SK-N-SH (cell line): ENCODE measurements at regions not wholly inside any gene's neighbourhood (a gene's known extent, or its start where the extent isn't known, plus 50 kb on each side); places are given as distances from the start of the nearest gene placed in this dataset.

Source experiments
- CTCF ChIA-PET: fragments of 300-600, 350-600 bp; formaldehyde crosslinking; extraction: SDS; loops from one replicate; lab custom pipeline; 2021; lab: Yijun Ruan, JAX
- POLR2A ChIA-PET: fragments of 350-600 bp; sonication (Branson Sonifier 250); formaldehyde crosslinking; extraction: SDS; loops from one replicate; lab custom pipeline; 2020; ENCODE audit warnings: antibody characterized with exemption, inconsistent platforms; lab: Yijun Ruan, JAX
- DNase-seq: peaks from one replicate; pipeline ENCODE4 v3.0.0; 2012
- H2AFZ ChIP-seq: fragments of 200-600 bp; sonication (generic); 2 replicates; pipeline ENCODE4 v1.8.1; 2016; ENCODE audit warnings: antibody characterized with exemption, mild to moderate bottlenecking, low read depth
- H3F3A ChIP-seq: fragments of 200-600 bp; sonication (generic); replicated peaks from 2 replicates; pipeline ENCODE3; 2016; ENCODE audit warnings: antibody characterized with exemption, mild to moderate bottlenecking; ENCODE audit not compliant: insufficient read depth
- H3K27ac ChIP-seq, 2 experiments: fragments of 200-500 bp in 1 of 2; fragments of 200-600 bp in 1 of 2; sonication (Bioruptor generic) in 1 of 2; sonication (generic), shearing (Covaris generic) in 1 of 2; 2 replicates each; pipeline versions ENCODE4 v1.5.1 to v1.6.1; 2014 to 2016; ENCODE audit warnings: low read depth in 2 of 2, inconsistent platforms in 1 of 2, low read length in 1 of 2, mild to moderate bottlenecking in 1 of 2, mixed read lengths in 1 of 2
- H3K27me3 ChIP-seq: fragments of 200-600 bp; sonication (generic), shearing (Covaris generic); 2 replicates; pipeline ENCODE4 v1.6.1; 2016; ENCODE audit warnings: mixed run types; ENCODE audit not compliant: insufficient read depth
- H3K36me3 ChIP-seq, 2 experiments: fragments of 200-500 bp in 1 of 2; fragments of 200-600 bp in 1 of 2; sonication (Bioruptor generic) in 1 of 2; sonication (generic) in 1 of 2; replicated peaks in 1 of 2; 2 replicates each; pipeline versions ENCODE3 to v1.5.1; 2014 to 2016; ENCODE audit warnings: low read length in 1 of 2, mild to moderate bottlenecking in 1 of 2; ENCODE audit not compliant: insufficient read depth in 2 of 2, control insufficient read depth in 1 of 2
- H3K4me1 ChIP-seq, 2 experiments: fragments of 200-500 bp in 1 of 2; fragments of 200-600 bp in 1 of 2; sonication (Bioruptor generic) in 1 of 2; sonication (generic), shearing (Covaris generic) in 1 of 2; 2 replicates each; pipeline versions ENCODE4 v1.5.1 to v1.6.1; 2014 to 2016; ENCODE audit warnings: low read depth in 1 of 2, low read length in 1 of 2, mixed run types in 1 of 2; ENCODE audit not compliant: insufficient read depth in 2 of 2, control insufficient read depth in 1 of 2
- H3K4me2 ChIP-seq: fragments of 200-600 bp; sonication (generic), shearing (Covaris generic); 2 replicates; pipeline ENCODE4 v1.6.1; 2017; ENCODE audit warnings: mixed run types
- H3K4me3 ChIP-seq, 2 experiments: fragments of 200-500 bp in 1 of 2; fragments of 200-600 bp in 1 of 2; sonication (Bioruptor generic) in 1 of 2; sonication (generic), shearing (Covaris generic) in 1 of 2; 2 replicates each; pipeline versions ENCODE4 v1.5.1 to v1.8.1; 2014 to 2016; ENCODE audit warnings: low read depth in 2 of 2, inconsistent platforms in 1 of 2, low read length in 1 of 2, mild to moderate bottlenecking in 1 of 2, mixed read lengths in 1 of 2, moderate library complexity in 1 of 2
- H3K79me2 ChIP-seq: fragments of 200-600 bp; sonication (generic); 2 replicates; pipeline ENCODE4 v1.8.1; 2017; ENCODE audit warnings: mild to moderate bottlenecking; ENCODE audit not compliant: insufficient read depth
- H3K9ac ChIP-seq: fragments of 200-600 bp; sonication (generic); 2 replicates; pipeline ENCODE4 v1.6.1; 2017; ENCODE audit warnings: mixed run types
- H3K9me2 ChIP-seq: fragments of 200-600 bp; sonication (generic); 2 replicates; pipeline ENCODE4 v1.6.1; 2017; ENCODE audit warnings: mixed run types
- H3K9me3 ChIP-seq: fragments of 200-600 bp; sonication (generic); 2 replicates; pipeline ENCODE4 v1.6.1; 2017; ENCODE audit warnings: mixed run types, mild to moderate bottlenecking, moderate library complexity
- H4K20me1 ChIP-seq: fragments of 200-600 bp; sonication (generic); 2 replicates; pipeline ENCODE4 v1.6.1; 2017; ENCODE audit warnings: mild to moderate bottlenecking, mixed run types; ENCODE audit not compliant: insufficient read depth
- CHD2 ChIP-seq: fragments of 150-350 bp; IDR thresholded peaks from 2 replicates; pipeline ENCODE4 v1.6.1; 2018; ENCODE audit warnings: low read length; ENCODE audit not compliant: partially characterized antibody
- CTCF ChIP-seq: fragments of 200-600 bp; sonication (generic); IDR thresholded peaks from 2 replicates; pipeline ENCODE4 v1.6.1; 2017; ENCODE audit warnings: antibody characterized with exemption, mild to moderate bottlenecking, moderate library complexity
- ELF1 ChIP-seq: IDR thresholded peaks from 2 replicates; pipeline ENCODE4 v1.4.0; 2012
- EP300 ChIP-seq, 2 experiments: IDR thresholded peaks; 2 replicates each; pipeline versions ENCODE4 v1.4.0 to v1.6.1; 2012; ENCODE audit warnings: borderline replicate concordance in 1 of 2, low read depth in 1 of 2, low read length in 1 of 2
- EZH2phosphoT487 ChIP-seq: fragments of 200-600 bp; sonication (generic); IDR thresholded peaks from 2 replicates; pipeline ENCODE4 v1.6.1; 2017; ENCODE audit warnings: low read depth, mixed run types, mild to moderate bottlenecking, antibody characterized with exemption, moderate library complexity, borderline replicate concordance
- FOXM1 ChIP-seq: IDR thresholded peaks from 2 replicates; pipeline ENCODE4 v1.4.0; 2012; ENCODE audit warnings: low read depth, mild to moderate bottlenecking
- GABPA ChIP-seq: IDR thresholded peaks from 2 replicates; pipeline ENCODE4 v1.4.0; 2012; ENCODE audit warnings: low read depth, mild to moderate bottlenecking
- GATA2 ChIP-seq: sonication (generic); formaldehyde crosslinking; IDR thresholded peaks from 2 replicates; pipeline ENCODE4 v1.5.0; 2020; ENCODE audit warnings: mild to moderate bottlenecking, missing genetic modification reagents
- IRF3 ChIP-seq: fragments of 150-350 bp; IDR thresholded peaks from 2 replicates; pipeline ENCODE4 v1.6.1; 2016; ENCODE audit warnings: mild to moderate bottlenecking, low read depth, low read length
- JUND ChIP-seq: IDR thresholded peaks from 2 replicates; pipeline ENCODE4 v1.4.0; 2012
- MEF2A ChIP-seq: IDR thresholded peaks from 2 replicates; pipeline ENCODE4 v1.4.0; 2012; ENCODE audit warnings: low read depth, borderline replicate concordance
- NFIC ChIP-seq: IDR thresholded peaks from 2 replicates; pipeline ENCODE4 v1.4.0; 2012; ENCODE audit warnings: borderline replicate concordance
- NRF1 ChIP-seq: IDR thresholded peaks from 2 replicates; pipeline ENCODE4 v1.6.1; 2012; ENCODE audit warnings: low read depth, mild to moderate bottlenecking, low read length
- RAD21 ChIP-seq: IDR thresholded peaks from 2 replicates; pipeline ENCODE4 v1.6.1; 2012; ENCODE audit warnings: mild to moderate bottlenecking, low read length
- REST ChIP-seq: IDR thresholded peaks from 2 replicates; pipeline ENCODE4 v1.6.1; 2012; ENCODE audit warnings: mild to moderate bottlenecking, low read depth, low read length, moderate library complexity
- RFX5 ChIP-seq: IDR thresholded peaks from 2 replicates; pipeline ENCODE4 v1.6.1; 2012; ENCODE audit warnings: mild to moderate bottlenecking, improper control_type of control experiment, low read length
- SIN3A ChIP-seq: IDR thresholded peaks from 2 replicates; pipeline ENCODE4 v1.6.1; 2012; ENCODE audit warnings: low read depth, mild to moderate bottlenecking, low read length, moderate library complexity, borderline replicate concordance
- TAF1 ChIP-seq: IDR thresholded peaks from 2 replicates; pipeline ENCODE4 v1.6.1; 2012; ENCODE audit warnings: low read depth, mild to moderate bottlenecking, low read length, moderate library complexity, borderline replicate concordance
- TEAD4 ChIP-seq: IDR thresholded peaks from 2 replicates; pipeline ENCODE4 v1.4.0; 2012; ENCODE audit warnings: mild to moderate bottlenecking, borderline replicate concordance; ENCODE audit not compliant: insufficient read depth
- USF2 ChIP-seq: fragments of 150-350 bp; IDR thresholded peaks from 2 replicates; pipeline ENCODE4 v1.6.1; 2017; ENCODE audit warnings: antibody characterized with exemption, low read length, low read depth, borderline replicate concordance
- YY1 ChIP-seq: IDR thresholded peaks from 2 replicates; pipeline ENCODE4 v1.4.0; 2012; ENCODE audit warnings: low read depth, mild to moderate bottlenecking
- ZBTB33 ChIP-seq: IDR thresholded peaks from 2 replicates; pipeline ENCODE4 v1.4.0; 2012; ENCODE audit warnings: low read depth, borderline replicate concordance
- WGBS: methylation state at CpG from one replicate; pipeline ENCODE4 v1.1.6; 2017; ENCODE audit warnings: low lambda C conversion rate; 5-methylcytosine and 5-hydroxymethylcytosine counted together

GRCh38 chr1:219302697-219303096, 129.0 kb downstream of the LYPLAL1 start (continued):
- TF ChIP-seq MEF2A (peak; percentile 97), GABPA (no peak; the same call in 1 of the 2 replicates), EZH2phosphoT487 (no peak), ZBTB33 (peak; percentile 90), TEAD4 (peak; percentile 98), JUND (peak; percentile 98), RAD21 (no peak; the same call in 1 of the 2 replicates)

GRCh38 chr1:219299420-219299819, 125.7 kb downstream of the LYPLAL1 start:
- DNase-seq = no peak
- H3K4me1 ChIP-seq = peaks cover 9 to 50% of the 10 kb centered on the region in 2 experiments; a peak in 3 of 4 replicates
- no peaks in the 10 kb centered on the region for H4K20me1 ChIP-seq
- WGBS = 63% methylated on average over 4 of the region's 4 CpGs
- H3K27me3 ChIP-seq = no peaks in the 10 kb centered on the region
- CTCF ChIA-PET = no interaction called here
- H3K9me2 ChIP-seq = no peaks in the 10 kb centered on the region
- POLR2A ChIA-PET = no interaction called here
- no peak overlapping the region for H2AFZ ChIP-seq
- peaks cover 66% of the 10 kb centered on the region for H3F3A ChIP-seq
- no peaks in the 10 kb centered on the region for H3K9me3 ChIP-seq
- peak overlapping the region; percentile 77 to 97; a peak in 3 of 4 replicates for H3K27ac ChIP-seq
- no peak overlapping the region for H3K4me2 ChIP-seq
- H3K9ac ChIP-seq = peak overlapping the region; percentile 50; the same call in 1 of the 2 replicates
- H3K79me2 ChIP-seq = no peaks in the 10 kb centered on the region
- H3K4me3 ChIP-seq = no peak overlapping the region
- TF ChIP-seq RAD21 (no peak), CTCF (no peak), FOXM1 (no peak), GABPA (no peak), RFX5 (no peak), EP300 (IDR thresholded peaks at IDR 0.05; ENCODE audit: borderline replicate concordance in 1 of 2, low read depth in 1 of 2, low read length in 1 of 2) (no peak), USF2 (no peak), GATA2 (no peak), YY1 (no peak), NFIC (no peak), CHD2 (no peak), SIN3A (no peak), TEAD4 (no peak), REST (no peak), NRF1 (no peak), ELF1 (no peak), IRF3 (no peak), TAF1 (no peak)
- no peaks in the 10 kb centered on the region for H3K36me3 ChIP-seq
